Esophagus squamous epithelium (tissue), 4 donors: ENCODE measurements at regions not wholly inside any gene's neighbourhood (a gene's known extent, or its start where the extent isn't known, plus 50 kb on each side); places are given as distances from the start of the nearest gene placed in this dataset.

Experiments
- POLR2A ChIP-seq, 4 donors: fragments of 450-650 bp; IDR thresholded peaks; one replicate each; pipeline ENCODE4 v1.6.1; 2017; ENCODE audit warnings: antibody characterized with exemption in 4 of 4, mild to moderate bottlenecking in 4 of 4, moderate library complexity in 3 of 4
- TF ChIP-seq, protein P1 (sequence below), 6 experiments: fragments of 450-650 bp in 4 of 6; fragments of 200-600 bp in 2 of 6; sonication (generic) in 2 of 6; IDR thresholded peaks; one replicate each; pipeline ENCODE4 v1.5.1; 2016 to 2019; ENCODE audit warnings: antibody characterized with exemption in 6 of 6, mild to moderate bottlenecking in 4 of 6, moderate library complexity in 4 of 6

GRCh38 chr13:80931766-80932165, 590.8 kb upstream of the SPRY2 start:
- TF ChIP-seq, protein P1, sequence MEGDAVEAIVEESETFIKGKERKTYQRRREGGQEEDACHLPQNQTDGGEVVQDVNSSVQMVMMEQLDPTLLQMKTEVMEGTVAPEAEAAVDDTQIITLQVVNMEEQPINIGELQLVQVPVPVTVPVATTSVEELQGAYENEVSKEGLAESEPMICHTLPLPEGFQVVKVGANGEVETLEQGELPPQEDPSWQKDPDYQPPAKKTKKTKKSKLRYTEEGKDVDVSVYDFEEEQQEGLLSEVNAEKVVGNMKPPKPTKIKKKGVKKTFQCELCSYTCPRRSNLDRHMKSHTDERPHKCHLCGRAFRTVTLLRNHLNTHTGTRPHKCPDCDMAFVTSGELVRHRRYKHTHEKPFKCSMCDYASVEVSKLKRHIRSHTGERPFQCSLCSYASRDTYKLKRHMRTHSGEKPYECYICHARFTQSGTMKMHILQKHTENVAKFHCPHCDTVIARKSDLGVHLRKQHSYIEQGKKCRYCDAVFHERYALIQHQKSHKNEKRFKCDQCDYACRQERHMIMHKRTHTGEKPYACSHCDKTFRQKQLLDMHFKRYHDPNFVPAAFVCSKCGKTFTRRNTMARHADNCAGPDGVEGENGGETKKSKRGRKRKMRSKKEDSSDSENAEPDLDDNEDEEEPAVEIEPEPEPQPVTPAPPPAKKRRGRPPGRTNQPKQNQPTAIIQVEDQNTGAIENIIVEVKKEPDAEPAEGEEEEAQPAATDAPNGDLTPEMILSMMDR (IDR thresholded peaks at IDR 0.05), result no peak
- no peak for TF ChIP-seq POLR2A (IDR thresholded peaks at IDR 0.05)
